ENCODE measurements at regions not wholly inside any gene's neighbourhood (a gene's known extent, or its start where the extent isn't known, plus 50 kb on each side); places are given as distances from the start of the nearest gene placed in this dataset.
"Not testable (repeated sequence)": the region's sequence is repeated elsewhere in the genome, so short reads cannot be mapped to it uniquely, and the experiment has no call there.

GRCh38 chr12:127832172-127832571, 434.8 kb upstream of the TMEM132C start:
- DNase-seq (ENCODE audit: low read depth, low spot score) = no peak
- intact Hi-C loops (cut with micrococcal nuclease; ENCODE audit: unreplicated experiment) (no loop called here), in situ Hi-C loops (cut with MboI) (no loop called here)
- no peak overlapping the region for H3K27ac ChIP-seq (ENCODE audit: control insufficient read depth, insufficient read depth)
- no peaks in the 10 kb centered on the region for H3K4me1 ChIP-seq (ENCODE audit: control insufficient read depth, insufficient read depth, low read length)
- ChIA-PET CTCF (no interaction called here), POLR2A (no interaction called here), SMC1A (ENCODE audit: uncharacterized antibody, unreplicated experiment) (no interaction called here), RAD21 (ENCODE audit: unreplicated experiment) (no interaction called here)
- no peaks in the 10 kb centered on the region for H3K9me3 ChIP-seq (replicated peaks; ENCODE audit: control insufficient read depth, insufficient read depth, low read length)
- FAIRE-seq = no peak
- no peaks in the 10 kb centered on the region for H3K27me3 ChIP-seq (replicated peaks in 1 of 2; ENCODE audit: control insufficient read depth in 2 of 2, insufficient read depth in 2 of 2, low read length in 1 of 2)
- H3K36me3 ChIP-seq (ENCODE audit: control insufficient read depth in 2 of 2, insufficient read depth in 2 of 2, low read length in 1 of 2) = no peaks in the 10 kb centered on the region
- no peaks in the 10 kb centered on the region for H3K79me2 ChIP-seq (ENCODE audit: control insufficient read depth, insufficient read depth, low read length)
- no peak overlapping the region for H3K4me3 ChIP-seq
- ATAC-seq = no peak
- no peak overlapping the region for H3K4me2 ChIP-seq (ENCODE audit: control insufficient read depth, insufficient read depth)
- no peak overlapping the region for H3K9ac ChIP-seq (ENCODE audit: control insufficient read depth, insufficient read depth, low read length)
- H4K20me1 ChIP-seq (ENCODE audit: control insufficient read depth, insufficient read depth) = no peaks in the 10 kb centered on the region
- no TSS peak for BruUV-seq (replicated peaks)
- 52% methylated on average over 3 of the region's 3 CpGs for WGBS (ENCODE audit: insufficient coverage, insufficient replicate concordance, low lambda C conversion rate, missing lambda C conversion rate)
- no peak for TF ChIP-seq RAD51 (IDR thresholded peaks at IDR 0.05)
- no peak for TF ChIP-seq BCLAF1 (IDR thresholded peaks at IDR 0.05)
- TF ChIP-seq CBFB (IDR thresholded peaks at IDR 0.05; ENCODE audit: low read depth) = no peak
- TF ChIP-seq SREBF1 (IDR thresholded peaks at IDR 0.05; ENCODE audit: low read length) = no peak
- no peak for TF ChIP-seq NFYB (IDR thresholded peaks at IDR 0.05; ENCODE audit: insufficient read depth, low read depth, low read length)
- no peak for TF ChIP-seq NR2F1 (conservative IDR thresholded peaks at IDR 0.05)
- no peak for TF ChIP-seq ZSCAN29 (IDR thresholded peaks at IDR 0.05)
- no peak for TF ChIP-seq MLLT1 (IDR thresholded peaks at IDR 0.05)
- no peak for TF ChIP-seq PAX8 (IDR thresholded peaks at IDR 0.05)
- no peak overlapping the region for H2AFZ ChIP-seq (ENCODE audit: control insufficient read depth, low read depth, low read length)

- H2AFZ ChIP-seq (ENCODE audit: control insufficient read depth, low read depth, low read length); H3K27me3 ChIP-seq (replicated peaks in 1 of 2; ENCODE audit: control insufficient read depth in 2 of 2, insufficient read depth in 2 of 2, low read length in 1 of 2); intact Hi-C loops (cut with micrococcal nuclease; ENCODE audit: unreplicated experiment); H3K4me2 ChIP-seq (ENCODE audit: control insufficient read depth, insufficient read depth); ATAC-seq; H3K79me2 ChIP-seq (ENCODE audit: control insufficient read depth, insufficient read depth, low read length); H3K9me3 ChIP-seq (replicated peaks; ENCODE audit: control insufficient read depth, insufficient read depth, low read length); CTCF ChIA-PET; H3K9ac ChIP-seq (ENCODE audit: control insufficient read depth, insufficient read depth, low read length); DNase-seq (ENCODE audit: low read depth, low spot score); BruUV-seq (replicated peaks); SMC1A ChIA-PET (ENCODE audit: uncharacterized antibody, unreplicated experiment); RAD21 ChIA-PET (ENCODE audit: unreplicated experiment); H3K36me3 ChIP-seq (ENCODE audit: control insufficient read depth in 2 of 2, insufficient read depth in 2 of 2, low read length in 1 of 2); H3K4me3 ChIP-seq; POLR2A ChIA-PET; H3K27ac ChIP-seq (ENCODE audit: control insufficient read depth, insufficient read depth); H4K20me1 ChIP-seq (ENCODE audit: control insufficient read depth, insufficient read depth); FAIRE-seq; H3K4me1 ChIP-seq (ENCODE audit: control insufficient read depth, insufficient read depth, low read length); in situ Hi-C loops (cut with MboI): not testable (repeated sequence)
- 25% methylated on average over 4 of the region's 4 CpGs for WGBS (ENCODE audit: insufficient coverage, insufficient replicate concordance, low lambda C conversion rate, missing lambda C conversion rate)
Measured at GRCh38 chr12:127836802-127837201, 430.2 kb upstream of the TMEM132C start.
